Ramos (cell line): ENCODE measurements at regions not wholly inside any gene's neighbourhood (a gene's known extent, or its start where the extent isn't known, plus 50 kb on each side); places are given as distances from the start of the nearest gene placed in this dataset.

Experiments used
- in situ Hi-C: fragments of 300-500 bp; cut with MboI; formaldehyde crosslinking; loops from one replicate; pipeline ENCODE4 v1.14.3; 2022; ENCODE audit warnings: low sequenced_read_pairs; ENCODE audit not compliant: unreplicated experiment

DNA sequence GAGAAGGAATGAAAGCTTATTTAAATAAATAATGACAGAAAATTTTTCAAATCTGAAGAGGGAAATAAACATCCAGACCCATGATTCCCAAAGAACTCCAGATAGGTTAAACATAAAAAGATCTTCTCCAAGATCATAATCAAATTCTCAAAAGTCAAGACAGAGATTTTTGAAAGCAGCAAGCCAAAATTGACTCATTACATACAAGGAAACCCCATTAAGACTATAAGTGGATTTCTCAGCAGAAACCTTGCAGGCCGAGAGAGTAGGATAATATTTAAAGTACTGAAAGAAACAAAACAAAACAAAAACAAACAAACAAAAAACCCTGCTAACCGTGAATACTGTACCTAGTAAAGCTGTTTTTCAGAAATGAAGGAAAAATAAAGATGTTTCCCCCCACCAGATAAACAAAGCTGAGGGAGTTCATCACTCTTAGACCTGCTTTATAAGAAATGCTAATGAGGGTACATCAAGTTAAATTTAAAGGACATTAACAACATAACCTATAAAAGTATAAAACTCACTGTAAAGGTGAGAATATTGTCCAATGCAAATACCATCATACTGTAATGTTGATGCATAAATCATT, 412.2 kb downstream of the INSC start:
- in situ Hi-C loops: no loop called here

DNA sequence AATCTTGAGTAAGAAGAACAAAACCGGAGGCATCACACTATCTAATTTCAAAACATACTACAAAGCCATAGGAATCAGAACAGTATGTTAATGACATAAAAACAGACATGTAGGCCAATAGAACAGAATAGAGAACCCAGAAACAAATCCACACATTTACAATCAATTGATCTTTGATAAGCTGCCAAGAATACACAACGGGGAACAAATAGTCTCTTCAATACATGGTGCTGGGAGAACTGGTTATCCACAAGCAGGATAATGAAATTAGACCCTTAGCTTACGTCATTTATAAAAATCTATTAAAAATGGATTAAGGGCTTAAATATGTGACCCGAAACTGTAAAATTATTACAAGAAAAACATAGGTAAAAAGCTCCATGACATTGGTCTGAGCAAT, 417.7 kb downstream of the INSC start:
- in situ Hi-C loops: no loop called here

DNA sequence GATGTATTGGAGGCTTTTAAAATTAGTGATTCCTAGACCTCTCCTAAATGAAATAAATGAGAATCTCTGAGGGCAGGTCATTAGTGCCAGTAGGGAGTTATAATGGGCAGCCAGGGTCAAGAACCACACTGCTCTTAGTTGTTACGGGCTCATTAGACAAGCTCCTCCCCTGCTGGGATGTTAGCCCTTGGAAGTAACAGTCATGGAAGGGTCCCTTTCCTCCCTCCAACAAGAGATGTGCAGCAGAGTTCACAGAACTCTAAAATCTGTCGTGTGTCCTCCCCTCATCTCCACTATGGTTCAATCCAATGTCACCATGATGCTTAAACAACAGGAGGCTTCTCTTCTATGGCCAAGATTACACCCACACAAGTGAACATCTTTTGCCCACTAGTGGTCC, 419.5 kb downstream of the INSC start:
- in situ Hi-C loops: no loop called here

DNA sequence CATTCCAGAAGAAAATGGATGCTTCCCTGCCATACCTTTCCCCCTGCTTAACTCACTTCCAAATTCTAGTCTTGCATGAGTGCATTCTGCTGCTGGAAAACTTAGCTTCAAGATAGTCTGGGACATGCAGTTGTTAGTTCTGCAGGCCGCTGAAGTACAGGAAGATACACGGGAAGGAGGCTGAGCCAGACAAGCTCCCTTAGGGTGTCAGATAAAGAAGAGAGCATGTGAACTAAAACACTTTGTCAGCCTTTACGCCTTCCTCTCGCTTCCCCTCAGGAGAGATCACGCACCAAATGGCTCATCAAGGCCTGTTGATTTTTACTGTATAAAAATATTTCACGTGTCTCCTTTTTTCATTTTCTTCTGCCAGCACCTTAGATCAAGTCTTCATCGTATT, 420.7 kb downstream of the INSC start:
- in situ Hi-C loops: no loop called here

DNA sequence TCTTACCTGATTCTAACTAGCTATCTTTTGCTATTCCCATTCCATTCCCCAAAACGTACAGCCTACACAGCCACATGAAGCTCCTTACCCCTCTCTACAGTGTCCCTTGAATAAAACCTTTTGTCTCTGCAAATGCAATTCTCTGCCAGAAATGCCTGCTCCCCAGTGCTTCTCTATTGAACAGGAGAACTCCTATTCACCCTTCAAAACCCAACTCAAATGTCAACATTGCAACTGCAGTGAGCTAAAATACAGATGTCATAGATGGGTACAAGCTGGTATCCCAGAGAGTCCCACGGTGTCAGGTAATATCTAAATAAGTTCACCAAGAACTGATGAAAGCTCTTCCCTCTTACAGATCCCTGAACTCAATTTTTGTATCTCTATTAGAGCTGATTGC, 421.7 kb downstream of the INSC start:
- in situ Hi-C loops: no loop called here

DNA sequence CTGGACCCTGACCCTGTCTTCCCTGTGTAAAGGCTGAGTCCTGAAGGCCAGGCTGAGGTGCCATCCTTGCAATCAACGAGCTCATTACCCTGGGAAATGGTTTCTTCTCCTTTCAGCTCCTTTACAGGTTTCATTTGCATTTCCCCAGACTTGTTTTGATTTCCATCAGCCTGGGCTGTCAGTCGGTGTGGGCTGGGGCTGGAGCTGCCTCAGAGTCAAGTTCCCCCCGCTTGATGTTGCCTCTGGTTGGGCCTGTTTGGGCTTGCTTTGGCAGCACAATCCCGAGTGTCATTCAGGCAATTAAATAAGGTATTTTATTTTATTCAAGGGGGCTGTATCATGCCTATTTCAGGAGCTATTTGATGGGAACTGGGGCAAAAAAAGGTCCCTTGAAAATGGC, 424.9 kb downstream of the INSC start:
- in situ Hi-C loops: no loop called here

DNA sequence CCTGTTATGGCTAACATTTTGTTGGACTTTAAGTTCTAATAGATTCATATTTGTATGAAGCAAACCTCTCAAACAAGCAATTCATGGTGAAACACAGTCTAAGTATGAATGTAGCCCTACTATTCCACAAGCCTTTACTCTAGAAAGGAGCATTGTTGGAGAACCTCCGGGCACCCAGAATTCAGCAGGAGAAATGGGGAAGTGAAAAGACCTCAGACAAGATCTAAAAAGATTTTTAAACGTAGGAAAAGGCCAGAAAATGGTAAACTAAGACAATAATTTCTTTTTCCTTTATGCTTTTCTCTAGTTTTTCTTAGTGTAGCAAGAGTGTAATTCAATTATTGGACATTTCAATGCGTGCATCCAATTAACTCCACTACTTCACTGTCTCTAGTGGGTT, 426.4 kb downstream of the INSC start:
- in situ Hi-C loops: no loop called here

DNA sequence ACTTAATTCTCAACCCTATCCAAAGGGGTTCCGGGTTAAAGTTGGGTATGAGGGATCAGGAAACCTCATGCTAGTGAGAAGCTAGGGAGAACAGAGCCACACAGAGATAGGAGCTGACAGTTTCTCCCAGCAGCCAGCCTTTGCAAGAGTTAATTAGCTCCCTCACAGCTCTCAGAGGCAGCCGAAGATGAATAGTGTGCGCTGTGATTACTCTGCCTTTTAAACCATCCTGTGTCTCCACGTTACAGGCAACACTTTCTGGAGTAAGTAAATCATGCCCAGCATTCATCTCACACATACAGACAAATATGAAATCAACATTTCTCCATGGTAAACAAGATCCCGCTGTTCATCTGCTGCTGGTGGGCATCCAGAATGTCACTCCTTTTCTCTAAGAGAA, 429.6 kb downstream of the INSC start:
- in situ Hi-C loops: no loop called here

DNA sequence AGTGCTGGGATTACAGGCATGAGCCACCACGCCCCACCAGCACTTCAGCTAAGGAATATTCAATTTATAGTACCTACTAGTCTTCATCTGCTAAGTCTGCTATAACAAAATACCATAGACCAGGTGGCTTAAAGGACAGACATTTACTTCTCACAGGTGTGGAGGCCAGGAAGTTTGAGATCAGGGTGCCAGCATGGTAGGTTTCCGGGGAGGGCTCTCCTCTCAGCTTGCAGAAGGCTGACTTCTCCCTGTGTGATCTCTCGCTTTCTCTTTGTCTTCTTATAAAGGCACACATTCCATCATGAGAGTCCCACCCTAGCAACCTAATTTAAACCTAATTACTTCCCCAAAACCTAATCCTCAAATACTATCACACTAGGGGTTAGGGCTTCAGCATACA, 433.0 kb downstream of the INSC start:
- in situ Hi-C loops: no loop called here

DNA sequence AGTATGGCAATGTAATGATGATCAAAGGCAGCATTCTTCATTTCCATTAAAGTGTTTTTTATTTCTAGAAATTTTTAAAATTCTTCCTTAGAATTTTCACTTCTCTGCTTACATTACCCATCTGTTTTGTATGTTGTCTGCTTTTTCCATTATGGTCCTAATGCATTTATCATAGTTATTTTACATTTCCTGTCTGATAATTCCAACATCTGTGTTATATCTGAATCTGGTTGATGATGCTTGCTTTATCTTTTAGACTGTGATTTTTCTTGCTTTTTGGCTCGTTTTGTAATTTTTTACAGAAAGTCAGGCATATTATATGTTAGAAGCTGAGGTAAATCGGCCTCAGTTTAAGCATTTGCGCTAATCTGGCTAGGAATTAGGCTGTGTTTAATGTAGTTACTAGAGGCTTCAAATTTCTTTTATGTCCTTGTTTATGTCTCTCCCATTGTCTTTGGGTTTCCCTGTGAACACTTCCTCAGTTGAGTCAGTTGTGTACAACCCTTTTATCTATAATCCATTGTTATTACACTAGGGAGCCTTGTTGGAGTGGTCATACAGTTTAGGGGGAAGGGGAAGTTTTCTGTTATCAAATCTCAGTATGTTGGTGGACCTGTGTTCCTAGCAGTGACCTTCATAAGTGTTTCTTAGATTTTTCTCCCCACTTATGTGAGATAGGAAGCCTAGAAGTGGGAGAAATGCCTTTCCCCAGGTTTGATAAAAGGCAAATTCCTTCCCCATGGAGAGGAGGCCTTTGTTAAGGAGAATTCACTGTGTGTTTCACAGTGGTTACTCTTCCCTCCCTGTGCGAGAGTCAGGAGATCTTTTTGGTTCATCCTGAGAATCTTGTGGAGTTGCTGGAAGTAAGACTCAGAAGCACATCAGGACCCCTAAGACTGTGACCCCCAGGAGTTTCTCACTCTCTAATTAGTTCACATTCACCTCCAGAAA, 437.5 kb downstream of the INSC start:
- in situ Hi-C loops: no loop called here

DNA sequence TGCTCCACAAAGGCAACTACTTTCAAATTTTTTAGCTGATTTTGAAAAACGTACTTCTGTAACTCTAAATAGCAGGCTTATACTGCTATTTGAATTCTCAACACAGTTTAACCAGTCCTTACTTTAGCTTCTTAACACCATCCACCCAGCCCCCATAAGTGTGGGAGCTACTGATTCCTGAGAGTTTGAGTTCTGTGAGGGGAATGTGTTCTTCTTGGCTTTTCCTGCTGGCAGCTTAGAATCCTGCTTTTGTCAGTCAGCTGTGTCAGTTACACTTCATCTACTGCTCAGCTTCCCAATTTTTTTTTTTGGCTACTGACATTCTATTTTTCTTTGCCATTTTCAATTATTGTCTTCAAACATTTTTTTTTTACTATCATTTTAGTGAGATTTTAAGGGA, 440.4 kb downstream of the INSC start:
- in situ Hi-C loops: no loop called here

DNA sequence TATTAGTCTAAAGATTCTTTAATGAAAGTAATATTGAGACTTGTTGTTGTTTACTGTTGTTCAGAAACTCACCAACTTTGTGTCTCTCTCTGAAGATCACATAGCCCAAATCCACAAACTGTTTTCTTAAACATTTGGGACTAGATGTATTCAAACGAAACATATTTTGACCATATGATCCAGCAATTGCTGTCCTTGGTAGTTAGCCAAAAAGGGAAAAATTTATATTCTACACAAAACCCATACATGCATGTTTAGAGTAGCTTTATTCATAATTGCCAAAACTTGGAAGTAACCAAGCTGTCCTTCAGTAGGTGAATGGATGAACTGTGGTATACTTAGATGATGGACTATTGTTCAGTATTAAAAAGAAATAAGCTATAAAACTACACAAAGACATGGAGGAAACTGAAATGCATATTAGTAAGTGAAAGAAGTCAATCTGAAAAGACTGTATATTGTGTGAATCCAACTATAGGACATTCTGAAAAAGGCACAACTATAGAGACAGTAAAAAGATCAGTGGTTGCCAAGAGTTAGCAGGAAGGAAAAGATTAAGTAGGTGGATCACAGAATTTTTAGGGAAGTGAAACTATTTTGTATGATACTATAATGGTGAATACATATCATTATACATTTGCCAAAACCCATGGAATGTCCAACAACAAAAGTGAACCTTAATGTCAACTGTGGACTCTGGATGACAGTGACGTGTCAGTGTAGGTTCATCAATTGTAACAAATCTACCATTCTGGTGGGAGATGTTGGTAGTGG, 442.9 kb downstream of the INSC start:
- in situ Hi-C loops: no loop called here

DNA sequence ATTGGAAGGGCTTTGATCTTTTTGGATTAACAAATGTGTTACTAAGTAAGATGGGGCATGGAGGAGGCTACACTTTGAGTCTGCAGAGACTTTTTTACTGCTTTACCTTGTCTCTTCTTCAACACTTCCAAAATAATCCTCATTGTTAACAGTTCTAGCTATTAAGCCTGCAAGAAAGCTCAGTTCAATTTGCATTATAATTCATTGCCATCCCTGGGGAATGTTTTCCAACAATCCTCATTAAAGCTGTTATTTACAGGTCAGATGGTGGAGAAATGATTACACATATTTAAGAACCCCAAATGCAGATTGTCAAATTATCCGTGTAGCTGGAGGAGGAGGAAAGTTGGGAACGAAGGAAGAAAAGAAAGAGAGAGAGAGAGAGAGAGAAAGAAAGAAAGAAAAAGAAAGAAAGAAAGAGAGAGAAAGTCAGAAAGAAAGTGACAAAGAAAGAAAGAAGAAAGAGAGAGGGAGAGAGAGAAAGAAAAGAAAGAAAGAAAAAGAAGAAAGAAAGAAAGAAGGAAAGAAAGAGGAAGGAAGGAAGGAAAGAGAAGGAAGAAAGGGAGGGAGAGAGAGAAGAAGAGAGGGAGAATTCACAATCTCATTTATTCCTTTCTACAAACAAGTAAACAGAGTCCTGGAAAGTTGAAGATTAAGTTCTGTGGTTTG, 443.9 kb downstream of the INSC start:
- in situ Hi-C loops: no loop called here

DNA sequence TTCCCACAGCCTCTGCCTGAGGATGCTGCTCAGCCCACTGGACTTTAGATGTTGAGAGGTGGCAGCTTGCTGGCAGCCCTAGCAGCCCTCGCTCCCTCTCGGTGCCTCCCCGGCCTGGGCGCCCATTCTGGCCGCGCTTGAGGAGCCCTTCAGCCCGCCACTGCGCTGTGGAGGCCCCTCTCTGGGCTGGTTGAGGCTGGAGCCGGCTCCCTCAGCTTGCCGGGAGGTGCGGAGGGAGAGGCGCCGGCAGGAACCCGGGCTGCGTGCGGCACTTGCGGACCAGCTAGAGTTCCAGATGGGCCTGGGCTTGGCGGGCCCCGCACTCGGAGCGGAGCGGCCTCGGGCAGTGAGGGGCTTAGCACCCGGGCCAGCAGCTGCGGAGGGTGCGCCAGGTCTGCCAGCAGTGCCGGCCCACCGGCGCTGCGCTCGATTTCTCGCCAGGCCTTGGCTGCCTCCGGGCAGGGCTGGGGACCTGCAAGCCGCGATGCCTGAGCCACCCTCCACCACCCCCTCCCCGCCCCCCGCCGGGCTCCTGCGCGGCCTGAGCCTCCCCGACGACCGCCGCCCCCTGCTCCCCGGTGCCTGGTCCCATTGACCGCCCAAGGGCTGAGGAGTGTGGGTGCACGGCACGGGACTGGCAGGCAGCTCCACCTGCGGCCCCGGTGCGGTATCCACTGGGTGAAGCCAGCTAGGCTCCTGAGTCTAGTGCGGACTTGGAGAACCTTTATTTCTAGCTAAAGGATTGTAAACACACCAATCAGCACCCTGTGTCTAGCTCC, 446.2 kb downstream of the INSC start:
- in situ Hi-C loops: no loop called here

DNA sequence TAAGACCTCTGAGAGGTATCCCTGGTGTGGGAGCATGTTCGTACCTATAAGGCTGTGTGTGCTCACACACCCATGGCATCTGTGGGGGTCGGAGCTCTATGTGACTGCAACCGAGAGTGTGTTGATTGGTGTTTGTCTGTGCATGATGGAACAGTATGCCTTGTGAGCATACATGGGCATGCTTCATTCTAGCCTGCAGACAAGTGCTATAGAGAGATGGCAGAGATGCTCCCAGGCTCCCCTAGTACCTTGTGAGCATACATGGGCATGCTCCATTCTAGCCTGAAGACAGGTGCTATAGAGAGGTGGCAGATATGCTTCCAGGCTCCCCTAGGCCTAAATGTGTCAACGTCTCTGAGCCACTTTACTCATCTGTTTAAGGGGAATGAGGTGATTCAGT, 447.5 kb downstream of the INSC start:
- in situ Hi-C loops: no loop called here

DNA sequence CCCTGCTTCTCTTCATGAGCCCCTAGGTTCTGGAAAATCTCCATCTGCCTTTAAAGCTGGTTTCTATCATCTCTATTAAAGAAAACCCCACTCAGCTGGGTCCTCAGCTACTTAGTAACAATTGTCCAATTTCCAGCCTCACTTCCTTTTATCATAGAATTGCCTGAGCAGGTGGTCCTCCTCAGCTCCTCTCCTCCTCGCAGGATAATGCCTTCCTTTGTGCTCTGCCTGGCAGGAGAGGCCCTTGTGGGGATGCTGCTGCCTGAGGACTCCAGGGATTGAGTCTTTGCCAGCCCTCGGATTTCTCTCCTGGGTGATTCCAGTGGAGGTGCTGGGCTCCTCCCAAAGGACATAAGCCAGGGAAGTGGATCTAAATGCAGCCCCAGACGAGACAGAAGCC, 448.3 kb downstream of the INSC start:
- in situ Hi-C loops: no loop called here

DNA sequence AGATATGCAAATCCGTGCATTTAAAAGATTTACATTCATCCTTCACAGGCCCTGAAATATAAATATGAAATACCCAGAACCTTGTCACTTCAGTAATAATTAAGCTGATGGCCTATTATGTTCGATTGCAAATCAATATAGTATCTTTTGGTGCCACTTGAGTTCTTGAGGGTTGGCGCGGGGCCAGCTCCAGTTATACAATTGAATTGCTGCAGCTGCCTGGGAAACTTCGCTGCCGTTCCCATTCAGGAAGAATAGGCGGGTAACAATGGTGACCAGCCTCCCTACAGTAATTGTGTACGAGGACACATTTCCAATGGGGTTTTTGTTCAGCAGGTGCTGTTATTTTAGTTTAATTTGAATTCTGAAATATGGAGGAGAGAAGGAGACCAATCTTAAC, 451.2 kb downstream of the INSC start:
- in situ Hi-C loops: no loop called here

DNA sequence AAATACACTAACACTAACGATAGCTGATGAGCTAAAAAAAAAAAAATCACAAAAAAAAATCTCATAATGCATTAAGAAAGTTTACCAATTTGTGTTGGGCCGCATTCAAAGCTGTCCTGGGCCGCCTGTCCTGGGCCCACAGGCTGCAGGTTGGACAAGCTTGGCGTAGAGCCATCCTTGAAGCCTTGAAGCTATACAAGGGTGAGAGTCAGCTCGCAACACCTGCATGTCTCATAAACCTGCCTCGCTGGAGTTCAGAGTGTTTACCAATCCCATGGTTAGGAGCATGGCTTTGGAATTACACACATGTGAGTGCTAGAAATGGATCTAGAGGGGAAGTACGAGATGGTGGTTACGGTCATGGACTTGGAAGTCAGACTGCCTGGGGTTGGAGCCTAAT, 453.7 kb downstream of the INSC start:
- in situ Hi-C loops: no loop called here

DNA sequence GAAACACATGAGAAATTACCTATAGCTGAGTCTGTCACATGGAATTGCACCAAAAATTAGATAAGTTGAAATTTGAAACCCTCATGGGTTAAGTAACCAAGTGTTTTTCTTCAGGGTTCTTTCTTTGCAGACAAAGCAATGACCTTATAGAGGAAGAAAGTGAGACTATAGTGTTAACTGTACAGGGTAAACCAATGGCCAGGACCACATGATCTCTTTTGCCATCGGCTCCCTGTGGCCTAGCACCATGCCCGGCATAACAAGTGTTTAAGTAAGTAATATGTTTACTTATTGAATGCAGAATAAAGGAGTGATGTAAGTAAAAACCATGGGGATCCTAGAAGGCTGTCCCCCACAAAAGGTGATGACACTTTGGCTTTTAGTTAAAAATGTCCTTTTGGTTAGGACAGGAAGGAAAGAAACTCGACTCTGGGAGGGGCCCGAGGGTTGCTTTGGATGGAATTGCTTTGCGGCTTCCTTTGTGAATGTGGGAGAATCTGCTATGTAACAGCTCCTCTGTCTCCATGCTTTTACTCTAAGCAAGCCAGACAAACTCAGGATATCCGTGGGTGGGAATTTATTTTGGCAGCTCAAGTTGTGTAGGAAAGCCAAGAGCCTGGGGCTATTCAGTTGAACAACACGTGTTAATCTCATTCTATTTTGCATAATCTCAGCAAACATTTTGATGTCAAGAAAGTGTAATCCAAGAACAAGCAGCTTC, 454.7 kb downstream of the INSC start:
- in situ Hi-C loops: no loop called here
